GM10266 (cell line): ENCODE measurements at regions not wholly inside any gene's neighbourhood (a gene's known extent, or its start where the extent isn't known, plus 50 kb on each side); places are given as distances from the start of the nearest gene placed in this dataset.

Experiments
- DNase-seq: peaks from one replicate; pipeline ENCODE4 v3.0.0; 2012; ENCODE audit errors: extremely low spot score
- TF ChIP-seq, protein P1 (sequence below): IDR thresholded peaks from 2 replicates; pipeline ENCODE4 v1.5.1; 2012; ENCODE audit warnings: mild to moderate bottlenecking, low read depth; ENCODE audit not compliant: control insufficient read depth, insufficient read depth; ENCODE audit errors: missing control alignments

DNA sequence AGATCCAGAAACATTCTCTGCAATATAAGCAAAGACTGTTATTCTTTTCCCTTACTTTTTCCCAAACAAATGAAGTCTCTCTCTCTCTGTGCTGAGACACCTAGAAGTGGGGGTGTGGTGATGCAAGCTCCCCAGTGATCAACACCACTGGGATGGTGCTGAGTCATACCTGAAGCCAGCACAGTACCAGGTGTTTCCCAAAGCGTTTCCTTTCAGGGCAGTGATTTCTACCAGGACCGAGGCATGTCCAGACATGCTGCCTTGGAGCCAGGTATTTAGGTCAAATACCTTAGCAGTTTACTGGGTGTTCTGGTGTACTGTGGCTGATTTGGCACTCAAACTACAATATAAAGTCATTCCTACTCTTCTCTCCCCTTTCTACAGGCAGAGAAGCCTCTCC lies 726.5 kb downstream of the FAM133A start:
- no peak for DNase-seq
- TF ChIP-seq, protein P1, sequence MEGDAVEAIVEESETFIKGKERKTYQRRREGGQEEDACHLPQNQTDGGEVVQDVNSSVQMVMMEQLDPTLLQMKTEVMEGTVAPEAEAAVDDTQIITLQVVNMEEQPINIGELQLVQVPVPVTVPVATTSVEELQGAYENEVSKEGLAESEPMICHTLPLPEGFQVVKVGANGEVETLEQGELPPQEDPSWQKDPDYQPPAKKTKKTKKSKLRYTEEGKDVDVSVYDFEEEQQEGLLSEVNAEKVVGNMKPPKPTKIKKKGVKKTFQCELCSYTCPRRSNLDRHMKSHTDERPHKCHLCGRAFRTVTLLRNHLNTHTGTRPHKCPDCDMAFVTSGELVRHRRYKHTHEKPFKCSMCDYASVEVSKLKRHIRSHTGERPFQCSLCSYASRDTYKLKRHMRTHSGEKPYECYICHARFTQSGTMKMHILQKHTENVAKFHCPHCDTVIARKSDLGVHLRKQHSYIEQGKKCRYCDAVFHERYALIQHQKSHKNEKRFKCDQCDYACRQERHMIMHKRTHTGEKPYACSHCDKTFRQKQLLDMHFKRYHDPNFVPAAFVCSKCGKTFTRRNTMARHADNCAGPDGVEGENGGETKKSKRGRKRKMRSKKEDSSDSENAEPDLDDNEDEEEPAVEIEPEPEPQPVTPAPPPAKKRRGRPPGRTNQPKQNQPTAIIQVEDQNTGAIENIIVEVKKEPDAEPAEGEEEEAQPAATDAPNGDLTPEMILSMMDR = no peak

DNA sequence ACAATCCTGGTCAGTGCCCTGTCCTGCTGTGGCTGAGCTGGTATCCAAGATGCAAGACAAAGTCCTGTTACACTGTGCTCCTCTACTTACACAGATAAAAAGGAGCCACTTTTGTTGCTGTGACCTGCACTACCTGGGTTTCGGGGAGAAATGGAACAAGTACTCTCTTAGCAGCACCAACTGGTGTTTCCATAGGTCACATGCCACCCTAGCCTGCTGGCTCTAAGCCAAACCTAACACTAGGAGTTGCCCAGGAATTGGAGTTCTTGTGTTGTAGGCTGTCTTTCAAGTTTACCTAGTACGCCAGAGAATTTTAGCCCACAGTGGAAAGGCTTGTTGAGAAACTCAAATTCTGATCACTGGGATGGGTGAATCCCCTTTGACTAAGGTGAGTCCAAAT lies 727.4 kb downstream of the FAM133A start:
- DNase-seq = no peak
- TF ChIP-seq, protein P1 = no peak

DNA sequence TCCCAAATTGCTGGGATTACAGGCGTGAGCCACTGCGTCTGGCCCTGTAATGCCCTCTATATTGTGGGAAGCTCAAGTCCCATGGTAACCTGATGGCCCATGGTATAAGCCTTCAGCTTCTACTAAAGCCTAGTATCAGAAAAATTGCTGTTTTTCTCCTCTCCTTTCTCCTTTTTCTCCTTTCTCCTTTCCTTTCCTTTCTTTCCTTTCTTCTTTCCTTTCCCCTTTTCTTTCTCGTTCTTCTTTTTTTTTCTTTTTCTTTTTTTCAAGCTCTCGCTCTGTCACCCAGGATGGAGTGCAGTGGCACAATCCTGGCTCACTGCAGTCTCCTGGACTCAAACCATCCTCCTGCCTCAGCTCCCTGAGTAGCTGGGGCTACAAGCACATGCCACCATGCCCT lies 740.7 kb downstream of the FAM133A start:
- TF ChIP-seq, protein P1 = no peak
- DNase-seq = no peak

DNA sequence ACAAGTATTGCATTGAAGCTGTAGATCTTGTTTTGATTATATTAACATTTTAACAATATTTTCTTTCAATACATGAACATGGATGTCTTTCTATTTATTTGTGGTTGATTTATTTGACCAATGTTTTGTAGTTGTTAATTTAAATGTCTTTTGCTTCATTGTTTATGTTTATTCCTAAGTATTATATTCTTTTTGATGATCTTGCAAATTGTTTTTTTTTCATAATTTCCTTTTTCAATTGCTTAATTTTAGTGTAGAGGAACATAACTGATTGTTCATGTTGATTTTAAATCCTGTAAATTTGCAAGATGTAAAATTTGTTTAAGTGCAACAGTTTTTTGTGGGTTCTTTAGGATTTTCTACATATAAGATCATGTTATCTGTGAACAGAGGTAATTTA lies 744.1 kb downstream of the FAM133A start:
- TF ChIP-seq, protein P1 = no peak
- DNase-seq = no peak

DNA sequence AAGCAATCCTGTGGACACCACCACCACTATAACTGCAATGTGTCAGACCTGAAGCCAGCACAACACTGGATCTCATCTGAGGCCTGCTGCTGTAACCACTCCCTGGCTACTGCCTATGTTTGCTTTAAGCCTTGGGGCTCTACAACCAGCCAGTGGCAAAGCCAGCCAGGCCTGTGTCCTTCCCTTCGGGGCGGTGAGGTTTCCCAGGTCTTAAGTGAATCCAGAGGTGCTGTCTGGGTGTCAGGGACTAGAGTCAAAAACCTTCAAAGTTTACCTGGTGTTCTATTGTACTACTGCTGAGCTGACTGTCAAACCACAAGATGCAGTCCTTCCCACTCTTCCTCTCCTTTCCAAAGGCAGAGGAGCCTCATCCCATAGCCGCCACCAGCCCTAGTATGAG lies 750.5 kb downstream of the FAM133A start:
- TF ChIP-seq, protein P1 = no peak
- DNase-seq = no peak

DNA sequence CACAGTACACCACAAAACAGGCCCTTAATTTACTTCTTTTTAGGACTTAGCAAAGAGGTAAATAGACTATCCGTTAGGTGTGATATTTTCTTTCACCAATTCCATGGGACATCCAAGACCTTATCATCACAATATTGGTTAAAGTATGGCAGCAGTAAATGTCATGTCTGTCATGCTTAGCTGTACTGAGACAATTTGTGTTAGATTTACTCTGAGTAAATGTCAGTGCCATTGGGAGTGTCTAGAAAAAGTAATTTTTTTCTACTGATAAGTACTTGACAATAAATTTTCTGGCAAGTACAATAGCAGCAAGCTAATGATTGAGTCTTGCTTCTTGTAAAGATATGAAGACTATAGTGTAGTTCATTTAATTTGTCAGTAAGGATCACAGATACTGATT lies 756.1 kb downstream of the FAM133A start:
- DNase-seq = no peak
- TF ChIP-seq, protein P1 = no peak

DNA sequence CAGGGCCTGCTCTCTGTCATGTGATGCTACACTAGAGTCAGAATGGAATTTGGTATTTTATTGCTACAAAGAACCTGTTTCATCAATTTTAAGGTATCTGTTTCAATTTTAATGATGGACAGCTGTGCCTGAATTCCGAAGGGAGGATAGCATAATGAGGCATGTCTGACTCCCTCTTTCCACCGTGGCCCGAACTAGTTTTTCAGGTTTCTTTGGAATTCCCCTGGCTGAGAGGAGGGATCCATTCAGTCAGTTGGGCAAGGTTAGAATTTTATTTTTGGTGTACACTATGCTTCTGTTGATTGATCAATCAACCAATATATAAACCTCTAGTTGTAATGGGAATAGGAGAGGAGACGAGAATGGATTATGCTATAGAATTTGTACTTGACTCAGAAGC lies 761.8 kb downstream of the FAM133A start:
- DNase-seq = no peak
- TF ChIP-seq, protein P1 = no peak
